ENCODE measurements at regions not wholly inside any gene's neighbourhood (a gene's known extent, or its start where the extent isn't known, plus 50 kb on each side); places are given as distances from the start of the nearest gene placed in this dataset.
A peak's percentile ranks its signal among the peaks of the same experiment; 100 is the strongest.
"Not testable (repeated sequence)": the region's sequence is repeated elsewhere in the genome, so short reads cannot be mapped to it uniquely, and the experiment has no call there.

GRCh38 chr20:19875376-19876221, 117.5 kb downstream of the RIN2 start:
- no peak for DNase-seq

- no peak for DNase-seq
These were observed 118.9 kb downstream of the RIN2 start for GRCh38 chr20:19876828-19877460.

GRCh38 chr20:19879874-19880255, 121.8 kb downstream of the RIN2 start:
- not testable (repeated sequence) for DNase-seq

DNA sequence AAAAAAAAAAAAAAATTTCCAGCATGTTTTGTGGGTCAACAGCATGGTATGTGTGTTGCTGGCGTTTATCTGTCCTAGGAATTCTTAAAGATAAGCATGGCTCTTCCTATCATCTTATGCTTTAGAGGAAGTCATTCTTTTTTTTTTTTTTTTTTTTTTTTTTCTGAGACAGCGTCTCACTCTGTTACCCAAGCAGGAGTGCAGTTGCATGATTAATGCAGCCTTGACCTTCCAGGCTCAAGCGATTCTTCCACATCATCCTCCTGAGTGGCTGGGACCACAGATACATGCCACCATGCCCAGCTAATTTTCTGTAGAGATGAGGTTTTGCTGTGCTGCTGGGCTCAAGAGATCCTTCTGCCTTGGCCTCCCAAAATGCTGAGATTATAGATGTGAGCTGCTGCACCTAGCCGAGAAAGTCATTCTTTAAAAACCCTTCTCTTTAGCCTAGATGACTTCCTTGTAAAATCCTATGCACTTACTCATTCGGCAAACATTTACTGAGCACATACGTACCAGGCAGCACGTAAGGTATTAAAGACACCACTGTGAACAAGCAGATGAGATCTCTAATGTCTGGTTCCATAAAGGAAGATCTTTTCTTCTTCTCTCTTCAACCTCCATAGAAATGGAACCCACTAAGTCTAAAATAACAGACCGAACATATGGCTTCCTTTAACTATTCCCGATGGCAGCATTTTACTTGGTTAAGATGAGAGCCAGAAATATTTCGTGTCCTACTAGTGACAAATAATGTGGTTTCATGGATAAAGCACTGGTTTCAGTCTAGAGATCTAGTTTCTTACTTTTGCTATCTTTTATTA, 122.4 kb downstream of the RIN2 start:
- no peak for DNase-seq

- no peak for DNase-seq
These were observed 123.2 kb downstream of the RIN2 start for GRCh38 chr20:19881080-19881840.

GRCh38 chr20:19881990-19882389, 123.9 kb downstream of the RIN2 start:
- no peak for DNase-seq

GRCh38 chr20:19882446-19882845, 124.4 kb downstream of the RIN2 start:
- no peak for DNase-seq

GRCh38 chr20:19883501-19883900, 125.4 kb downstream of the RIN2 start:
- no peak for DNase-seq

DNA sequence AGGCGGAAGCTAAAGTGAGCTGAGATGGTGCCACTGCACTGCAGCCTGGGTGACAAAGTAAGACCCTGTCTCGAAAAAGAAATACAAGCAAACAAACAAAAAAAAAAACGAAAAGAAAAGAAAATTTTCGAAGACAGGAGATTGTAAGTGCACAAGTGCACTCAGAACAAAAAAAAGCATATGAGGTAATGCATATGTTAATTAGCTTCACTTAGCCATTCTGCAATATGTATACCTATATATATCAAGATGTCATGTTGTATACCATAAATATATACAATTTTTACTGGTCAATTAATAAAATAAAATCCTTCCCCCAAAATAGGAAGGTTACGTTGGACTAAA, 127.5 kb downstream of the RIN2 start:
- no peak for DNase-seq

DNA sequence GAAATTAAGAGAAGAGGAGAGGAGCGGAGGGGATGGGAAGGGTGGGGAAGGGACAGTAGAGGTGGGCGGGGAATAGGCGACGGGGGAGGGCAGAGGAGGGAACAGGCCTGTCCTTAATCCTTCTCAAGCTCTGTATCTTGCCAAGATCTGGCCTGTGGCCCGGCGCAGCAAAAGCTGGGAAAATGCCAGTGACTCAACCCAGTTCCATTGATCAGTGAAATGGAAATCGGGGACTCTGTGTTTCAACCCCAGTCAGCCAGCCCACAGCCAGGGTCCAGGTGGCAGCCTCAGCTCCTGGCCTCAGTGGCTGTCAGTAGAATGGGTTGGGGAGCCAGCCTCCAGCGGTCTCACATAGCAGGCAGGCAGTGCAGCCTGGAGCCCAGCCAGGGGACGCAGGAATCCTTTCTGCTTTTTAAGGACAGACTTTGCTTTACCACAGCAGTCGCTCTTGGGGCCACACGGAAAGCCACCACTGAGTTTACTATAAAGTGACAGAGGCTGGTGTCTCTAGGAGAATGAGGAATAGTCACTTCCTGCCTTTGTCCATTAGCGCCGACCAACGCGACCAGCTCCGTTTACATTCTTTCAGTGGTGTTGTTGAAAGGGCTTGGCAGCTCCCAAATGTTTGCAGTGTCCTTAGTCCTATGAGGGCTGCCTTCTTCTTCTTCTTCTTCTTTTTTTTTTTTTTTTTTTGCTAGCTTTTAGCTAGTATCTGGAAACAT, 128.0 kb downstream of the RIN2 start:
- peak; percentile 32 for DNase-seq

DNA sequence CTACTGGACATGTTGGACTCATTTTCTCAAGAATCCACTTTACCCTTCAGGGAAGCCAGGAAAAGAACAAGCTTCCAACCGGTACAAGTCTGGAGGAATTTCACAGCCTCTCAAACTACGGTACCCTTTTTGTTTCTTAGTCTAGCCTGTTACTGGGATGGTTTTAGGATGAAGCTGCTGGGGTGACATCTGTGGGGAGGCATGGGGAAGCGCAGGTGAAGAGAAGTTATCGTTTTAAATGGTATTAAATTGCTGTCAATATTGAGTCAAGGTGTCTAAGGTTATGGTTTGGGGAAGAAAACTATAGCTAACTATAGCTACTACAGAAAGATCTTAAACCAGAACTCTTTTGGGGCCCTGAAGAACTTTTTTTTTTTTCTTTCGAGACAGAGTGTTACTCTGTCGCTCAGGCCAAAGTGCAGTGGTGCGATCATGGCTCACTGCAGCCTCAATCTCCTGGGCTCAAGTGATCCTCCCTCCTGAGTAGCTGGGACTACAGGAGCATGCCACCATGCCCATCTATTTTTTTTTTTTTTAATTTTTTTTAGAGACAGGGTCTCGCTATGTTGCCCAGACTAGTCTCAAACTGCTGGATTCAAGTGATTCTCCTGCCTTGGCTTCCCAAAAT, 128.7 kb downstream of the RIN2 start:
- no peak for DNase-seq

GRCh38 chr20:19887556-19888268, 129.4 kb upstream of the NAA20 start:
- no peak for DNase-seq

DNA sequence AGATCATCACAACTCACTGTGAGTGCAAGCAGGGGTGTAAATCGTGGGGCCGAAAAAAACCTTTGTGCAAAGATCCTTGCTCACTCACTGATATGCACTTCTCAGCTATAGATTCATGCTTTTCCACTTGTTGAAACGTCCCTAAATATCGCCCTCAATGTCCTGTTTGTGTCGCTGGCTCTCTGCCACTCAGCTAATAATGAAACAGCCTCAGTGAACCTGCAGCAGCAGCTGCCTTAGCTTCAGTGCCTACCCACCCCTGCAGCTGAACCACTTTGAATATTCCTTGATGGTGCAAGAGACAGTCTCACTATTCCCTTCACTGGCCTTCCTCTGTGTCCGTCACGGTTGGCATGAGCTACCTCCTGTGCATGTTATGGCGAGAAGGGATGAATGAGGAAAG, 128.9 kb upstream of the NAA20 start:
- no peak for DNase-seq

DNA sequence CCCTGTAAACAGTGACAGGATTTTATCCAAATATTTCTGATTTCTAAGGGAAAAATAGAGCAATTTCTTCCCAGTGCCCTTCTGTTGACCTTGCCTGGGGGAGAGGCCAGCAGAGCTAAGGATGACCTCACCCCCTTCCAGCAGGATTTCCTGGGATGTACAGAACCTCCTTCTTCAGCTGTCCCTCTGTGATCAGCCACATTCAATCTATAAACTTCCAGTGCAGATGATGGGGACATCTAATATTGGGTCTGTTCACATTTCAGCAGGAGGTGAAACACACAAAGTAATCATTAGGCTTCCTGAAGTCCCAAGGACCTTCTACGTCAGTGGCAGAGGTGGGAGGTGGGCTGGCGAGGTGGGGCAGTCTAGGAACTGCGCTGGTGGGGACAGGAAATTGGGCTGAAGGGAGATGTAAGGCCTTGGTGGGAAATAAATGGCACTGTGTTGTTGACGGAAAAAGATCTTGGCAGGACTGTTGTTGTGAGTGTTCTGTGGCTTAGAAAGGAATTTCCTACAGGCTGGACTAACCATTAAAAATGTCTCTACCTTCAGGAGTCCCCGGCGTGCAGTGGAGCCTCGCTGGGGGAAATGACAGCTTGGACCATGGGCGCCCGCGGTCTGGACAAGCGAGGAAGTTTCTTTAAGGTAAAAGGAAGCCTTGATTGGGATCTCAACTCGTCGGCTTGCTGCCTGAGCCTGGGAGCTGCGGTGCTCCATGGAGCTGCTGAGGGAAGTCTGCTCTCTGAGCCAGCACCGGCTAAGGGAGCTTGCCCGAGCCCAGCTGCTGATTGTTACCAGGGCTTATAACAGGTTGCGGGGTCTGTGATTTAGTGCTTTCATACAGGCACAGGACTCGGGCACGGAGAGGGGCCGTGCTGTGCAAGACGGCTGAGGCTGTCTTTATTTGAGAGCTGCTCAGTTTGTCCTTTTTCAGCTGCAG, 127.9 kb upstream of the NAA20 start:
- DNase-seq = no peak

- DNase-seq = no peak
These were observed 126.6 kb upstream of the NAA20 start for GRCh38 chr20:19890445-19891051.

GRCh38 chr20:19893356-19893755, 123.8 kb upstream of the NAA20 start:
- DNase-seq = no peak

DNA sequence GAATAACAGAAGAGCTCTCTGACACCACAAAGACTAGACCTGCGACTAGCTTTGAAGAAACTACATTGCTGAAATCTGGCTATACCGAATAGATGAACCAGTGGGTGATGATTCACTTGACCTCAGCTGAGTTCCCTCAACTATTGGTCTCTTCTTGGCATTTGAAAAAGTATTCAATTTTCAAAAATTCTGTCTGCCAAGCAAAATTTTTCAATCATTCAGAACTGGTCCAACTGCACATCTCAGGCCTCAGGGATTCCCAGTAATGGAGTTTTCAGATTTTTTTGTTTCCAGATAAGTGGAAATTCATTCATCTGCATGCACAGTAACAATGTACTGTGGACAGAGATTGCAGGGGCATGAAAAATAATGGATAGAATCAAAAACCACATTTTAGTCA, 121.4 kb upstream of the NAA20 start:
- DNase-seq = no peak

DNA sequence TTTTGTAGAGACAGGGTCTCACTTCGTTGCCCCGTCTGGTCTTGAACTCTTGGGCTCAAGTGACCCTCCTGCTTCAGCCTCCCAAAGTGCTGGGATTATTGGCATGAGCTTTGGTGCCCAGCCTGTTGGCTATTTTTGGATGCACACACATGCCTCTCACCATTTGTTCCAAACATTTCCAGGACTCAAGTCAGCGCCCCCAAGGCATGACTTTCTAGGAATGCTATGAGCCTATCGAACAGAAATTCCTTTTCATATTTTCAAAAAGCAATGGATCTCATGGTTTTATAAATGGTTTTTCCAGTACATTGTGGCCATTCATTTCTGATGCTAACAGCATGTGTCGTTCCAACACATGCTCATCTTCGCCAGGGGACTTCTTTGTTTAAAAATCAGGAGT, 119.3 kb upstream of the NAA20 start:
- DNase-seq = no peak

DNA sequence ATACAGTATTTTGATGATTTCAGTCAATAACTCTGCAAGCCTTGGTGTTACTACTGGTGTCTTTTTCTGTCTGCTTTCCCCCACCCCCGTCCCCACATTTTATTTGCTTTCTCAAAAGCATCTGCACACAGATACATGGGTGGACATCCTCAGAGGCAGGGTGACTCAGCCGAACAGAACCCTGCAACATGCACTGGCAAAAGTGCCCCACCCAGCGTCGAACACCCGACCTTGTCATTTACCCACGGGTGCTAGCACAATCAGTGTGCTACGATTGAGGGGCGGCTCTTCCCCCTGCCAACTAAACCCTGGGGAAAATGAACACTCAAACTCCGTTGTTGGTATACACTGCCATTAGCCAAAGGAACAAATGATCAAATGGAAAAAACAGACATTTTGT, 115.9 kb upstream of the NAA20 start:
- DNase-seq = no peak
